H4 (cell line): ENCODE measurements at regions not wholly inside any gene's neighbourhood (a gene's known extent, or its start where the extent isn't known, plus 50 kb on each side); places are given as distances from the start of the nearest gene placed in this dataset.
A peak's percentile ranks its signal among the peaks of the same experiment; 100 is the strongest.

Experiments used
- DNase-seq: peaks from one replicate; pipeline ENCODE4 v3.0.0-alpha.2; 2015; ENCODE audit warnings: low spot score

GRCh38 chrX:21056622-21057021 lies 317.6 kb upstream of the CNKSR2 start:
- peak; percentile 53 for DNase-seq

GRCh38 chrX:21047034-21047455 lies 327.2 kb upstream of the CNKSR2 start:
- DNase-seq = no peak

GRCh38 chrX:21014326-21014725 lies 359.9 kb upstream of the CNKSR2 start:
- no peak for DNase-seq

- DNase-seq = peak; percentile 3
Measured at GRCh38 chrX:21004835-21005234, 369.4 kb upstream of the CNKSR2 start.

- no peak for DNase-seq
Measured at GRCh38 chrX:20995829-20996228, 378.4 kb upstream of the CNKSR2 start.

- no peak for DNase-seq
Measured at GRCh38 chrX:20989361-20989760, 384.9 kb upstream of the CNKSR2 start.

GRCh38 chrX:20988804-20989203 lies 385.4 kb upstream of the CNKSR2 start:
- DNase-seq = no peak

- DNase-seq = peak; percentile 72
Measured at GRCh38 chrX:20988118-20988517, 386.1 kb upstream of the CNKSR2 start.

GRCh38 chrX:20980426-20980825 lies 393.8 kb upstream of the CNKSR2 start:
- DNase-seq = no peak

GRCh38 chrX:20974326-20974725 lies 399.9 kb upstream of the CNKSR2 start:
- DNase-seq = peak; percentile 45

GRCh38 chrX:20973038-20973437 lies 401.2 kb upstream of the CNKSR2 start:
- no peak for DNase-seq

GRCh38 chrX:20971250-20971649 lies 403.0 kb upstream of the CNKSR2 start:
- DNase-seq = no peak

GRCh38 chrX:20969565-20969964 lies 404.7 kb upstream of the CNKSR2 start:
- no peak for DNase-seq

- DNase-seq = peak; percentile 75
Measured at GRCh38 chrX:20968996-20969395, 405.2 kb upstream of the CNKSR2 start.

- no peak for DNase-seq
Measured at GRCh38 chrX:20967725-20968124, 406.5 kb upstream of the CNKSR2 start.

- peak; percentile 4 for DNase-seq
Measured at GRCh38 chrX:20965270-20966044, 408.8 kb upstream of the CNKSR2 start.

GRCh38 chrX:20954014-20954413 lies 420.2 kb upstream of the CNKSR2 start:
- DNase-seq = no peak

GRCh38 chrX:20952180-20952579 lies 422.0 kb upstream of the CNKSR2 start:
- no peak for DNase-seq

- no peak for DNase-seq
Measured at GRCh38 chrX:20951016-20951810, 423.0 kb upstream of the CNKSR2 start.

- no peak for DNase-seq
Measured at GRCh38 chrX:20947411-20947912, 426.8 kb upstream of the CNKSR2 start.

- DNase-seq = no peak
Measured at GRCh38 chrX:20913760-20914159, 460.5 kb upstream of the CNKSR2 start.

- DNase-seq = no peak
Measured at GRCh38 chrX:20906571-20906970, 467.6 kb upstream of the CNKSR2 start.

- DNase-seq = no peak
Measured at GRCh38 chrX:20884565-20884964, 489.7 kb upstream of the CNKSR2 start.
